Mesendoderm (in vitro differentiated cells): ENCODE measurements at regions not wholly inside any gene's neighbourhood (a gene's known extent, or its start where the extent isn't known, plus 50 kb on each side); places are given as distances from the start of the nearest gene placed in this dataset.
A peak's percentile ranks its signal among the peaks of the same experiment; 100 is the strongest.
"Not testable (repeated sequence)": the region's sequence is repeated elsewhere in the genome, so short reads cannot be mapped to it uniquely, and the experiment has no call there.

ENCODE experiments used
- DNase-seq: peaks from one replicate; pipeline ENCODE4 v3.0.0; 2013
- H2AK5ac ChIP-seq: 2 replicates; pipeline ENCODE4 v1.6.1; 2013; ENCODE audit warnings: low read length, inconsistent platforms
- H2BK120ac ChIP-seq: 2 replicates; pipeline ENCODE4 v1.6.1; 2013; ENCODE audit warnings: low read depth, mild to moderate bottlenecking, low read length, moderate library complexity, mixed read lengths
- H2BK15ac ChIP-seq: replicated peaks from 2 replicates; pipeline ENCODE4 v1.6.1; 2013; ENCODE audit warnings: low read depth, mild to moderate bottlenecking, moderate library complexity
- H2BK5ac ChIP-seq: 2 replicates; pipeline ENCODE4 v1.6.1; 2013; ENCODE audit warnings: low read length, inconsistent platforms
- H3K18ac ChIP-seq: 2 replicates; pipeline ENCODE4 v1.6.1; 2013; ENCODE audit warnings: mild to moderate bottlenecking, low read length, mixed read lengths
- H3K23ac ChIP-seq: one replicate; pipeline ENCODE4 v1.6.1; 2013; ENCODE audit warnings: low read length
- H3K27ac ChIP-seq: 2 replicates; pipeline ENCODE4 v1.5.1; 2013; ENCODE audit warnings: low read depth, mild to moderate bottlenecking, inconsistent platforms, low read length, moderate library complexity
- H3K27me3 ChIP-seq: 2 replicates; pipeline ENCODE4 v1.6.1; 2013; ENCODE audit warnings: low read length, control low read depth, mild to moderate bottlenecking, inconsistent platforms; ENCODE audit not compliant: insufficient read depth, poor library complexity
- H3K36me3 ChIP-seq: 2 replicates; pipeline ENCODE4 v1.6.1; 2013; ENCODE audit warnings: low read length, inconsistent platforms; ENCODE audit not compliant: control insufficient read depth, insufficient read depth
- H3K4ac ChIP-seq: one replicate; pipeline ENCODE4 v1.6.1; 2013; ENCODE audit warnings: low read depth, mild to moderate bottlenecking, low read length, moderate library complexity
- H3K4me1 ChIP-seq: 2 replicates; pipeline ENCODE4 v1.6.1; 2013; ENCODE audit warnings: low read depth, low read length, inconsistent platforms; ENCODE audit not compliant: control insufficient read depth
- H3K4me2 ChIP-seq: 2 replicates; pipeline ENCODE4 v1.6.1; 2013; ENCODE audit warnings: low read length
- H3K4me3 ChIP-seq: 2 replicates; pipeline ENCODE4 v1.5.1; 2013; ENCODE audit warnings: mild to moderate bottlenecking, low read length
- H3K56ac ChIP-seq: one replicate; pipeline ENCODE4 v1.6.1; 2013; ENCODE audit warnings: low read length
- H3K79me1 ChIP-seq: 2 replicates; pipeline ENCODE4 v1.6.1; 2013; ENCODE audit warnings: low read length, inconsistent platforms
- H3K79me2 ChIP-seq: 2 replicates; pipeline ENCODE4 v1.6.1; 2013; ENCODE audit warnings: mild to moderate bottlenecking, low read length; ENCODE audit not compliant: control insufficient read depth, insufficient read depth
- H3K9ac ChIP-seq: 2 replicates; pipeline ENCODE4 v1.6.1; 2013; ENCODE audit warnings: low read length, inconsistent platforms
- H4K5ac ChIP-seq: one replicate; pipeline ENCODE4 v1.6.1; 2013; ENCODE audit warnings: low read length
- H4K8ac ChIP-seq: one replicate; pipeline ENCODE4 v1.6.1; 2013; ENCODE audit warnings: low read depth, mild to moderate bottlenecking, control low read depth, low read length, moderate library complexity
- WGBS: extraction: QIAGEN DNeasy Blood & Tissue Kit; methylation state at CpG from one replicate; pipeline ENCODE4 v1.1.7; 2013; ENCODE audit warnings: low lambda C conversion rate, missing lambda C conversion rate; ENCODE audit not compliant: insufficient coverage; ENCODE audit errors: extremely low coverage; 5-methylcytosine and 5-hydroxymethylcytosine counted together

- H3K79me2 ChIP-seq, H2BK5ac ChIP-seq, DNase-seq, H3K36me3 ChIP-seq, H3K27me3 ChIP-seq, H2BK15ac ChIP-seq, H3K9ac ChIP-seq, H3K23ac ChIP-seq, H3K56ac ChIP-seq, H3K79me1 ChIP-seq, H3K4me2 ChIP-seq, H3K4me1 ChIP-seq, H2BK120ac ChIP-seq, H3K18ac ChIP-seq, H3K4me3 ChIP-seq, H4K5ac ChIP-seq, H3K4ac ChIP-seq, H4K8ac ChIP-seq, H2AK5ac ChIP-seq, H3K27ac ChIP-seq: not testable (repeated sequence)
- no CpG with 5 or more reads among the region's 9 CpGs for WGBS
These were observed 318.4 kb downstream of the ZFHX3 start for GRCh38 chr16:72729552-72729951.

DNA sequence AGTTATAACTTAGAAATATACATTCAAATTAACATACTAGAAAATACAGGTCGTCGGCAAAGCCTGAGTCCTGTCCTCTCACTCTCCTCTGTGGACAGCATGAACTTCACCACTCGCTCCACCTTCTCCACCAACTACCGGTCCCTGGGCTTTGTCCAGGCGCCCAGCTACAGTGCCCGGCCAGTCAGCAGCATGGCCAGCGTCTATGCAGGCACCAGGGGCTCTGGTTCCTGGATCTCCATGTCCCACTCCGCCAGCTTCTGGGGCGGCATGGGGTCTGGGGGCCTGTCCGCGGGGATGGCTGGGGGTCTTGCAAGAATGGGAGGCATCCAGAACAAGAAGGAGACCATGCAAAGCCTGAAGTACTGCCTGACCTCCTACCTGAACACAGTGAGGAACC lies 319.4 kb downstream of the ZFHX3 start:
- no peak overlapping the region for H2BK120ac ChIP-seq
- no peaks in the 10 kb centered on the region for H3K27me3 ChIP-seq
- WGBS, result no CpG with 5 or more reads among the region's 11 CpGs
- no peaks in the 10 kb centered on the region for H3K79me2 ChIP-seq
- H3K79me1 ChIP-seq, result no peaks in the 10 kb centered on the region
- H3K9ac ChIP-seq, result no peak overlapping the region
- H3K23ac ChIP-seq, result no peak overlapping the region
- H2AK5ac ChIP-seq, result no peak overlapping the region
- no peak overlapping the region for H3K56ac ChIP-seq
- H3K36me3 ChIP-seq, result no peaks in the 10 kb centered on the region
- H3K4me1 ChIP-seq, result no peaks in the 10 kb centered on the region
- no peak overlapping the region for H4K5ac ChIP-seq
- no peak overlapping the region for H3K27ac ChIP-seq
- no peak overlapping the region for H3K4ac ChIP-seq
- H2BK15ac ChIP-seq, result no peak overlapping the region
- no peak overlapping the region for H4K8ac ChIP-seq
- H2BK5ac ChIP-seq, result no peak overlapping the region
- DNase-seq, result no peak
- H3K18ac ChIP-seq, result no peak overlapping the region
- H3K4me2 ChIP-seq, result no peak overlapping the region
- no peak overlapping the region for H3K4me3 ChIP-seq

DNA sequence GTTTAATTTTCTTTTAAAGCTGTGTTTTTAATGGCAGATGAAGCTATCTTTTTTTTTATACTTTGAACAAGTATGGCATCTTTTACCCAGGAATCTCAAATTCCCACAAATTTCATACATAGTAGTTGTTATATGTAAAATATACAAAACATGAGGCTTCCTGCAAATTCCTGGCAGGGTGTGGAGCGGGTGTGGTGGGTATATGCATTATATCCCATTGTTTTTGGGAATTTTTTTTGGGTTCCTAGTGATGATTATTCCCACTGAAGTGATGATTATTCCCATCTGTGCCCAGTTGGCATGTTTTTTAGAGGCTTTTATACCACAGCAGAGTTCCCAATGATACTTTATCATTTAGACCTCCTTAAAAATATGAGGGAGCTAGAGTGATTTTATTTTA lies 320.4 kb downstream of the ZFHX3 start:
- no peak overlapping the region for H3K27ac ChIP-seq
- H2BK5ac ChIP-seq, result no peak overlapping the region
- no peak overlapping the region for H3K56ac ChIP-seq
- H3K9ac ChIP-seq, result no peak overlapping the region
- no peak overlapping the region for H3K4ac ChIP-seq
- H2AK5ac ChIP-seq, result no peak overlapping the region
- no peaks in the 10 kb centered on the region for H3K79me2 ChIP-seq
- WGBS, result no CpG with 5 or more reads among the region's 1 CpG
- H2BK120ac ChIP-seq, result no peak overlapping the region
- H3K4me2 ChIP-seq, result no peak overlapping the region
- no peak overlapping the region for H4K8ac ChIP-seq
- H3K18ac ChIP-seq, result no peak overlapping the region
- H3K36me3 ChIP-seq, result no peaks in the 10 kb centered on the region
- no peaks in the 10 kb centered on the region for H3K27me3 ChIP-seq
- no peak overlapping the region for H4K5ac ChIP-seq
- no peak overlapping the region for H3K23ac ChIP-seq
- H2BK15ac ChIP-seq, result no peak overlapping the region
- DNase-seq, result no peak
- no peak overlapping the region for H3K4me3 ChIP-seq
- H3K79me1 ChIP-seq, result no peaks in the 10 kb centered on the region
- peaks cover 2% of the 10 kb centered on the region for H3K4me1 ChIP-seq

DNA sequence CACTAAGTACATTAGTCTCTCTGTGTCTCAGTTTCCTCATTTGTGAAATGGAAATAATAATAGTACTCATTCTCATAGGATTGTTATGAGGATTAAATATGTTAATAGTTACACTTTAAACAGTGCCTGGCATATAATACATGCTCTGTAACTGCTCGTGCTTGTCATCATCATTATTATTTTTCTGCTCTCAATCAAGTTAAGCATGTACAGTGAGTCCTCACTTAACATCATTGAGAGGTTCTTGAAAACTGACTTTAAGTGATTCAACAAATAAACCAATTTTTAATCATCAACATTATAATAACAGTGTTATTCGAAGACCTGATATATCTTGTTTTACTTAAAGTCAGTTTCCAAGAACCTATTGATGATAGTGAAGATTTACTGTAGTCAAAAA lies 322.3 kb downstream of the ZFHX3 start:
- Histone ChIP-seq H3K79me1 (no peaks in the 10 kb centered on the region), H3K9ac (no peak overlapping the region), H3K18ac (no peak overlapping the region), H3K27me3 (no peaks in the 10 kb centered on the region), H4K5ac (no peak overlapping the region), H3K4me3 (no peak overlapping the region), H3K4me2 (no peak overlapping the region), H3K4me1 (peaks cover 4% of the 10 kb centered on the region), H2BK120ac (no peak overlapping the region), H3K23ac (no peak overlapping the region), H3K56ac (no peak overlapping the region), H2BK15ac (no peak overlapping the region), H3K79me2 (no peaks in the 10 kb centered on the region), H3K4ac (no peak overlapping the region), H4K8ac (no peak overlapping the region), H2AK5ac (no peak overlapping the region), H2BK5ac (no peak overlapping the region), H3K27ac (no peak overlapping the region), H3K36me3 (no peaks in the 10 kb centered on the region)
- DNase-seq, result no peak
- no CpG with 5 or more reads among the region's 2 CpGs for WGBS

GRCh38 chr16:72723781-72724180 lies 324.1 kb downstream of the ZFHX3 start:
- no peak overlapping the region for H2BK120ac ChIP-seq
- no peak overlapping the region for H3K4ac ChIP-seq
- H3K18ac ChIP-seq, result no peak overlapping the region
- H3K36me3 ChIP-seq, result no peaks in the 10 kb centered on the region
- H3K27ac ChIP-seq, result no peak overlapping the region
- H3K4me1 ChIP-seq, result peaks cover 4% of the 10 kb centered on the region
- no peak overlapping the region for H3K4me2 ChIP-seq
- H3K23ac ChIP-seq, result no peak overlapping the region
- no peak overlapping the region for H4K8ac ChIP-seq
- no peaks in the 10 kb centered on the region for H3K79me2 ChIP-seq
- no peak overlapping the region for H3K56ac ChIP-seq
- DNase-seq, result no peak
- H2BK5ac ChIP-seq, result no peak overlapping the region
- WGBS, result no CpG with 5 or more reads among the region's 4 CpGs
- H3K4me3 ChIP-seq, result no peak overlapping the region
- H2AK5ac ChIP-seq, result no peak overlapping the region
- H3K9ac ChIP-seq, result no peak overlapping the region
- no peaks in the 10 kb centered on the region for H3K79me1 ChIP-seq
- H3K27me3 ChIP-seq, result no peaks in the 10 kb centered on the region
- H4K5ac ChIP-seq, result no peak overlapping the region
- no peak overlapping the region for H2BK15ac ChIP-seq

DNA sequence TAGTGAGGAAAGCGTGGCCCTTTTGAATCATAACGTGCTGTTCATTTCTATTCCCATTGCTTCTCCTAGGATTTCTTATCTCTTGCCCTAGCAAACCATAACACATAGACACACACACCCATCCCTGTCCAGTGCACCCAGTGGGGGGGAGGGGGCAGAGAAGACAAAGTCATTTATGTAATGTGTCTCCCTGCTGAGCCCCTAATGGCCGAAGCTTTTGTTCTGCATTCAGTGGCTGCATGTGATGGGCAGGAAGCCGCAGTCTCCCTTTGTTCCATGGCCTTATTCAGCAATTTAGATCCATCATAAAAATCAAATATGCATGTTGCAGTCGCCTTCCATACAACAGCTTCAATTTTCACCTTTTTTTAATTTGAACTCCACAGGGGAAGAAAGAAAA lies 325.4 kb downstream of the ZFHX3 start:
- Histone ChIP-seq H2BK120ac (no peak overlapping the region), H3K79me1 (no peaks in the 10 kb centered on the region), H3K4me2 (no peak overlapping the region), H3K9ac (no peak overlapping the region), H3K79me2 (no peaks in the 10 kb centered on the region), H3K18ac (no peak overlapping the region), H3K56ac (no peak overlapping the region), H3K4me1 (peaks cover 4% of the 10 kb centered on the region), H3K36me3 (no peaks in the 10 kb centered on the region), H2BK15ac (no peak overlapping the region), H2AK5ac (no peak overlapping the region), H3K4ac (no peak overlapping the region), H3K27me3 (no peaks in the 10 kb centered on the region), H4K5ac (no peak overlapping the region), H3K23ac (no peak overlapping the region), H4K8ac (no peak overlapping the region), H3K4me3 (no peak overlapping the region), H2BK5ac (no peak overlapping the region), H3K27ac (no peak overlapping the region)
- peak; percentile 62 for DNase-seq
- WGBS, result no CpG with 5 or more reads among the region's 5 CpGs
